ENCODE measurements at regions not wholly inside any gene's neighbourhood (a gene's known extent, or its start where the extent isn't known, plus 50 kb on each side); places are given as distances from the start of the nearest gene placed in this dataset.

DNA sequence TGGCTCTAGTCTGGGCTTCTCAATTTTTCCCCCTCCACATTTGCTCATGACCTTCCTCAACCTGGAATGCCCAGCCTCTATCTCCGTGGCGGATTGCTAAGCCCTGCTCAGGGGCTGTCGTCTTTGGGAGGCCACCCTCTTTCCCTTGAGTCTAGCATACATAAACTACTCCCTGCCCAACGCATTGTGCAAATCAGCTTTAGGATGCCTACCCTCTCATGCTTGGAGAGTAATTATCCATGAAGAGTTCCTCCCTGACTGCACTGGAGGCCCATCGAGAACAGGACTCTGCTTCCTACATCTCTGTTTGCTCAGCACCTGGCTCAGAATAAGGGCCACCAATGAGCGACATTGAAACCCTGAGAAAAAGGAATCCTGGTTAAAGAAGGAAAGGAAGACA is 53.7 kb upstream of the NPAS2 start:
- H3K27me3 ChIP-seq, result no peaks in the 10 kb centered on the region
- no peak overlapping the region for H3K4me3 ChIP-seq
- peaks cover 5% of the 10 kb centered on the region for H3K4me1 ChIP-seq
- DNase-seq (ENCODE audit: low spot score in 2 of 2), result no peak
- no peak overlapping the region for H3K27ac ChIP-seq
- no peak for TF ChIP-seq POLR2A (IDR thresholded peaks at IDR 0.05)
- TF ChIP-seq POLR2AphosphoS5 (IDR thresholded peaks at IDR 0.05), result no peak
- no peak for TF ChIP-seq EP300 (IDR thresholded peaks at IDR 0.05)
- TF ChIP-seq, protein P1, sequence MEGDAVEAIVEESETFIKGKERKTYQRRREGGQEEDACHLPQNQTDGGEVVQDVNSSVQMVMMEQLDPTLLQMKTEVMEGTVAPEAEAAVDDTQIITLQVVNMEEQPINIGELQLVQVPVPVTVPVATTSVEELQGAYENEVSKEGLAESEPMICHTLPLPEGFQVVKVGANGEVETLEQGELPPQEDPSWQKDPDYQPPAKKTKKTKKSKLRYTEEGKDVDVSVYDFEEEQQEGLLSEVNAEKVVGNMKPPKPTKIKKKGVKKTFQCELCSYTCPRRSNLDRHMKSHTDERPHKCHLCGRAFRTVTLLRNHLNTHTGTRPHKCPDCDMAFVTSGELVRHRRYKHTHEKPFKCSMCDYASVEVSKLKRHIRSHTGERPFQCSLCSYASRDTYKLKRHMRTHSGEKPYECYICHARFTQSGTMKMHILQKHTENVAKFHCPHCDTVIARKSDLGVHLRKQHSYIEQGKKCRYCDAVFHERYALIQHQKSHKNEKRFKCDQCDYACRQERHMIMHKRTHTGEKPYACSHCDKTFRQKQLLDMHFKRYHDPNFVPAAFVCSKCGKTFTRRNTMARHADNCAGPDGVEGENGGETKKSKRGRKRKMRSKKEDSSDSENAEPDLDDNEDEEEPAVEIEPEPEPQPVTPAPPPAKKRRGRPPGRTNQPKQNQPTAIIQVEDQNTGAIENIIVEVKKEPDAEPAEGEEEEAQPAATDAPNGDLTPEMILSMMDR (IDR thresholded peaks at IDR 0.05), result no peak
- no peaks in the 10 kb centered on the region for H3K36me3 ChIP-seq
- WGBS, result 91% methylated on average over 6 of the region's 6 CpGs
- H3K9me3 ChIP-seq, result no peaks in the 10 kb centered on the region

DNA sequence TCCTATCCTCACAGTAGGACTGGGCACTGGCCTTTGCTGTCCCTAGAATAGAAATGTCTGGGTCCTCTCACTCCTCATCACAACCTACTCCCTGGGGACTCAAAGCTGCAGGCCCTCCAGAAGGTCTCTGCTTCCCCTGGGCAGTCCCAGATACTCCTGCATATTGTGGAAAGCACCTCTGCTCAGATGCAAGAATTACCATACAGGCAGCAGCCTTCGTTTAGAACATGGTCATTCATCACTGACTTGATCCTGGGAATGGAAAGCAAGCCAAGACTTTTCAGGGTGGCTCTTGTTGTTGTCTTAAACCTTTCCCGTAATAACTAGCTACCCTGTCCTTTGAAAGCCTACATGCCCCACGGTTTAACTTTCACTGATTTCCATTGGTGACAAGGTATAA is 53.1 kb upstream of the NPAS2 start:
- no peak overlapping the region for H3K27ac ChIP-seq
- H3K9me3 ChIP-seq, result no peaks in the 10 kb centered on the region
- DNase-seq (ENCODE audit: low spot score in 2 of 2), result no peak
- H3K36me3 ChIP-seq, result no peaks in the 10 kb centered on the region
- no peak overlapping the region for H3K4me3 ChIP-seq
- TF ChIP-seq POLR2AphosphoS5 (IDR thresholded peaks at IDR 0.05) (no peak), POLR2A (IDR thresholded peaks at IDR 0.05) (no peak), EP300 (IDR thresholded peaks at IDR 0.05) (no peak)
- TF ChIP-seq, protein P1 (IDR thresholded peaks at IDR 0.05), result no peak
- peaks cover 5% of the 10 kb centered on the region for H3K4me1 ChIP-seq
- no peaks in the 10 kb centered on the region for H3K27me3 ChIP-seq
- 27% methylated on average over 3 of the region's 3 CpGs for WGBS

DNA sequence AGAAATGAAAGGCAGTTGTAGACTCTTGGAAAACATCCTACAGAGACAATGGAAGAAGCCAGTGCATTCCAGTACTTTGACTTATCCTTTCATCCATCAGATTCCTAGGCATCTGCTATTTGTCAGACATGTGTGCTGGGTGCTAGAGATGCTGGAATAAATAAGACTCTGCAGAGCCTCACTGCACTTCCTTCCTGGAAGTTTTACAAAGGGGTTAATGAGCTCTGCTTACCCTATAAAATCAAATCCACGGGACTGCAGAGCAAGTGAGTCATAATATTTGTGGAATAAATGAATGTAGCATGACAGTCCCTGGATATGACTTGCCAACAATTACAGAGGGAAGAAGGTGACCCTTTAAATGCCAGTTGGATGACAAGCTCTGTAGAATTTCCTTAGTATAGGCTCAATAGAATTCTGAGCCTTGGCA is 52.7 kb upstream of the NPAS2 start:
- Histone ChIP-seq H3K27ac (no peak overlapping the region), H3K9me3 (no peaks in the 10 kb centered on the region), H3K4me3 (no peak overlapping the region), H3K27me3 (no peaks in the 10 kb centered on the region), H3K4me1 (peaks cover 5% of the 10 kb centered on the region), H3K36me3 (no peaks in the 10 kb centered on the region)
- TF ChIP-seq POLR2A (IDR thresholded peaks at IDR 0.05), result no peak
- TF ChIP-seq EP300 (IDR thresholded peaks at IDR 0.05), result no peak
- TF ChIP-seq, protein P1 (IDR thresholded peaks at IDR 0.05), result no peak
- TF ChIP-seq POLR2AphosphoS5 (IDR thresholded peaks at IDR 0.05), result no peak
- DNase-seq (ENCODE audit: low spot score in 2 of 2), result no peak
- 18% methylated on average over 1 of the region's 1 CpG for WGBS

DNA sequence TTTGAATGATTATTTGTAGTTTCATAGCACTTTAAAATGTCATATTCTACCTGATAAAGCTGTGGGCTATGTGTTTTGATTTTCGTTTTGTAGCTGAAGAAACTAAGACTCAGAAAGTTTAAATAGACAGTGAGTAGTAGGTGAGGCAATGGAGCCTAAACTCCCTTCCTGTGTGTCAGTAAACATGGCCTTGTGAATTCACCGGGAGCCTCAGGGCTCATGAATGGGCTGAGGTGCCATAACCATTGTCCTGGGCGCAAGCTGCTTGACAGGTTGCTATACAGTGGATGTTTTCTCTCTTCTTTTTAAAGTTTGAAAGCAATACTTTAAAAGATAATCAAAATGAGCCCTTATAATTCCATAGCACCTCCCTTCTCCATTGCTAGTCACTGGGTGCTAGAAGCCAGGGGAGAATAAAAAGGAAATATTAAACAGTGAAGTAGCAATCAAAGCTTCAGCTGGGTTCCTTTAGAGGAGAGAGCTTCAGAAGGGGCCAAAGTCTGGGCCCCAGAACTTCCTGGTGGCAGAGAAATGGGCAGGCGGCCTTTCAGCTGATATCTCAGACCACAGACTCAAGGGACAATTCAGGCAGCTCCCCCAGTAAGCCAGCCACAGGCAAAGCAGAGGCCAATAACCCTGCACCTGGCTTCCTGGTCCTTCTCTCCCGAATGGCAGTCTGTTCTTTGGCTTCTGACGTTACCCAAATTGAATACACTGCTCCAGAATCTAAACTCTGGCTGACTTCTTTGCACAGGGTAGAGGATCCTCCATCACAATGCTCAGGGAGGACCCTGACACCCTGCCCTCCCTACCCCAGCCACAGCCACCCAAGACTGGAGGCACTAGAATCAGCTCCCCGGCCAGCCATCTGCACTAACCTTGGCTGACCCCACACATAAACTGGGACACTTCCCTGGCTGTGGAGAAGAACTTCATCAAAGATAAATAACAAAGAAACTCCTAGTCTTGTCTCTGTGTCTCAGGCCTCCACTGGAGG is 51.8 kb upstream of the NPAS2 start:
- WGBS, result 84% methylated on average over 7 of the region's 7 CpGs
- no peak for DNase-seq (ENCODE audit: low spot score in 2 of 2)
- H3K27ac ChIP-seq, result peak overlapping the region; percentile 20

More for the DNA sequence above, 51.8 kb upstream of the NPAS2 start:
- Histone ChIP-seq H3K4me1 (peaks cover 5% of the 10 kb centered on the region), H3K9me3 (no peaks in the 10 kb centered on the region), H3K27me3 (no peaks in the 10 kb centered on the region), H3K36me3 (no peaks in the 10 kb centered on the region), H3K4me3 (no peak overlapping the region)
- TF ChIP-seq POLR2A (IDR thresholded peaks at IDR 0.05), result no peak
- TF ChIP-seq POLR2AphosphoS5 (IDR thresholded peaks at IDR 0.05), result no peak
- TF ChIP-seq, protein P1 (IDR thresholded peaks at IDR 0.05), result no peak
- TF ChIP-seq EP300 (IDR thresholded peaks at IDR 0.05), result no peak

All from suprapubic skin (tissue), 4 donors.